T-cell (primary cell): ENCODE measurements at regions not wholly inside any gene's neighbourhood (a gene's known extent, or its start where the extent isn't known, plus 50 kb on each side); places are given as distances from the start of the nearest gene placed in this dataset.

Experiments used
- ATAC-seq, 4 experiments: fragments of 200-7000 bp in 3 of 4; fragments of 150-1000 bp in 1 of 4; cut with Tn5 transposase; replicated peaks in 1 of 4; 1 replicate in 3 of 4; 2 replicates in 1 of 4; pipeline ENCODE4 v1.10.0; 2021; ENCODE audit warnings: moderate library complexity in 3 of 4, mild to moderate bottlenecking in 2 of 4, moderate number of reproducible peaks in 1 of 4
- CTCF ChIA-PET, 2 donors: fragments of 300-600 bp; sonication (Branson Sonifier 250); formaldehyde crosslinking; loops; one replicate each; lab custom pipeline; 2022; ENCODE audit warnings: antibody characterized with exemption in 2 of 2; lab: Charles Lee
- POLR2A ChIA-PET, 2 donors: fragments of 300-600 bp; sonication (Branson Sonifier 250); formaldehyde crosslinking; loops; one replicate each; lab custom pipeline; 2022; ENCODE audit warnings: antibody characterized with exemption in 2 of 2; lab: Charles Lee
- DNase-seq, 35 experiments: peaks; one replicate each; pipeline versions ENCODE4 v3.0.0 to v3.0.0-alpha.2; 2013 to 2023
- H3K27ac ChIP-seq: one replicate; pipeline ENCODE4 v1.5.1; 2013; ENCODE audit warnings: low read length
- H3K27me3 ChIP-seq, 2 experiments: replicated peaks in 1 of 2; 1 replicate in 1 of 2; 2 replicates in 1 of 2; pipeline versions ENCODE4 v1.6.1 to v1.7.0; 2013; ENCODE audit warnings: low read length in 1 of 2, mixed read lengths in 1 of 2; ENCODE audit not compliant: control insufficient read depth in 2 of 2, insufficient read depth in 2 of 2; ENCODE audit errors: extremely low read depth in 1 of 2
- H3K36me3 ChIP-seq, 2 donors: 1 replicate in 1 of 2; 2 replicates in 1 of 2; pipeline versions ENCODE4 v1.6.1 to v1.7.0; 2013; ENCODE audit warnings: low read length in 1 of 2; ENCODE audit not compliant: control insufficient read depth in 2 of 2, insufficient read depth in 1 of 2; ENCODE audit errors: extremely low read depth in 1 of 2
- H3K4me1 ChIP-seq, 2 experiments: 1 replicate in 1 of 2; 2 replicates in 1 of 2; pipeline versions ENCODE4 v1.6.1 to v1.7.0; 2013; ENCODE audit warnings: low read length in 2 of 2, mixed read lengths in 1 of 2; ENCODE audit not compliant: insufficient read depth in 2 of 2, control insufficient read depth in 1 of 2; ENCODE audit errors: extremely low read depth in 1 of 2
- H3K4me3 ChIP-seq, 2 donors: 1 replicate in 1 of 2; 2 replicates in 1 of 2; pipeline versions ENCODE4 v1.5.1 to v1.7.0; 2013; ENCODE audit warnings: mild to moderate bottlenecking in 2 of 2, low read length in 1 of 2, moderate library complexity in 1 of 2; ENCODE audit not compliant: control insufficient read depth in 1 of 2; ENCODE audit errors: extremely low read depth in 1 of 2
- H3K9me3 ChIP-seq: 2 replicates; pipeline ENCODE4 v1.7.0; 2013
- H3K27ac Mint-ChIP-seq, 2 donors: one replicate each; pipeline ENCODE4 v1.8.0; 2020 to 2021; ENCODE audit warnings: mild to moderate bottlenecking in 2 of 2, mixed read lengths in 2 of 2
- H3K27me3 Mint-ChIP-seq, 2 donors: one replicate each; pipeline ENCODE4 v1.8.0; 2021 to 2022; ENCODE audit warnings: mixed read lengths in 2 of 2
- H3K36me3 Mint-ChIP-seq: one replicate; pipeline ENCODE4 v1.8.0; 2021; ENCODE audit warnings: mixed read lengths
- H3K4me1 Mint-ChIP-seq, 3 donors: one replicate each; pipeline ENCODE4 v1.8.0; 2020 to 2022; ENCODE audit warnings: mixed read lengths in 3 of 3, mild to moderate bottlenecking in 1 of 3
- H3K4me3 Mint-ChIP-seq, 3 donors: one replicate each; pipeline ENCODE4 v1.8.0; 2020 to 2022; ENCODE audit warnings: mild to moderate bottlenecking in 3 of 3, mixed read lengths in 3 of 3, moderate library complexity in 3 of 3
- H3K9me3 Mint-ChIP-seq, 3 donors: one replicate each; pipeline ENCODE4 v1.8.0; 2020 to 2022; ENCODE audit warnings: mixed read lengths in 3 of 3
- WGBS: methylation state at CpG from one replicate; pipeline ENCODE4 v1.1.5; 2013; ENCODE audit warnings: missing lambda C conversion rate; ENCODE audit not compliant: insufficient coverage; 5-methylcytosine and 5-hydroxymethylcytosine counted together

DNA sequence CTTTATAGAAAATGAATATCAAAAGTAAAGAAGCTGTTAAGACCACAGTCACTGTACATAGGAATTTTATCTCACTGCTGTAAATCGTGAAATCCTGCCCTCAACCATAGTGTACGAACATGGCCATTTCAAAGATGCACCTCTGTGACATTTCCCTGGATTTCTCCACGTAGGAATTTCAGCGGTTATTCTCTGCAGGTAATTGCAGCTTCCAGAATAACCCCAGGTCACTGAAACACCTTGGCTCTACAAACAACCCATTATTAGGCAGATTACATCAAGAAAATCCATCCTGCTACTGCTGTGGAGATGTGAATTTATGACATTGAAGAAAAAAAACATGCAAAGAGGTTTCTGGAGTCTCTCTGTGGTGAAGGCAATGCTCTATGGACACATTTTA, 196.2 kb upstream of the USP25 start:
- ATAC-seq (no peak), DNase-seq (no peak)
- Mint-ChIP-seq H3K27me3 (peaks cover 0 to 1% of the 10 kb centered on the region in 2 donors), H3K4me1 (peaks cover 7 to 13% (median 11%) of the 10 kb centered on the region in 3 donors), H3K27ac (no peak overlapping the region), H3K36me3 (no peaks in the 10 kb centered on the region), H3K4me3 (no peak overlapping the region), H3K9me3 (no peaks in the 10 kb centered on the region)
- H3K36me3 ChIP-seq: no peaks in the 10 kb centered on the region
- WGBS: 93% methylated on average over 4 of the region's 4 CpGs
- H3K4me1 ChIP-seq: peaks cover 0 to 4% of the 10 kb centered on the region in 2 experiments
- no peaks in the 10 kb centered on the region for H3K27me3 ChIP-seq
- CTCF ChIA-PET: interaction anchor here (0.6 to 0.8 kb wide), 6 partner anchors 9 to 121 kb away, joined by 3 to 4 read pairs (median 3); no protein-coding TSS in a partner anchor
- no peak overlapping the region for H3K27ac ChIP-seq
- no peak overlapping the region for H3K4me3 ChIP-seq
- POLR2A ChIA-PET: interaction anchor here in 1 of 2 donors (1.5 kb wide), 1 partner anchor 11 kb away, joined by 5 read pairs; no protein-coding TSS in a partner anchor
- H3K9me3 ChIP-seq: no peaks in the 10 kb centered on the region

DNA sequence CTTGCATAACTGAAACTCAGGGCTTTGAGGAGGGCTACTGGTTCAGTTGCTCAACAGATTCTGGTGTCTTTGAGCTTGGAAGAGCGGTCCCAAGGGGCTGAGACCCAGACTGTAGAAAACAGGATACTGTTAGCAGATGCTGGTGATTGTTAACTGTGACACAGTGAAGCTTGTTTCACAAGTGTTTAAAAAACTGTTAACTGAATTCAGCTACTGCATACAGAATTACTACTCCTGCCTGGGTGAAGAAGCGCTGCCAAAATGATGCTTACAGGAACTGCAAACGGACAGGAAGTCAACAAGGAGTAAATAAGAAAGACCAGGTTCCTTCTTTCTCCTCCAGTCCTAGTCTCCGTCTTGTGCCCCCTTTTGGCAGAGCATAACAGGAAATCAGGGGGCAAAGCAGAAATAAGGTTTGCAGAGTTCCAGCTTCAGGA, 195.3 kb upstream of the USP25 start:
- Histone ChIP-seq H3K4me3 (no peak overlapping the region), H3K27ac (no peak overlapping the region), H3K27me3 (no peaks in the 10 kb centered on the region), H3K9me3 (no peaks in the 10 kb centered on the region), H3K36me3 (no peaks in the 10 kb centered on the region), H3K4me1 (peaks cover 0 to 4% of the 10 kb centered on the region in 2 experiments)
- WGBS: 20% methylated on average over 1 of the region's 4 CpGs
- Mint-ChIP-seq H3K4me3 (no peak overlapping the region), H3K27me3 (peaks cover 0 to 4% of the 10 kb centered on the region in 2 donors), H3K27ac (peak overlapping the region in 1 of 2 donors; percentile 17), H3K36me3 (no peaks in the 10 kb centered on the region), H3K9me3 (no peaks in the 10 kb centered on the region), H3K4me1 (peaks cover 7 to 13% (median 11%) of the 10 kb centered on the region in 3 donors)
- peak in 1 of 35 experiments; percentile 8 for DNase-seq
- ChIA-PET POLR2A (no interaction called here), CTCF (interaction anchor here in 1 of 2 donors (0.6 to 0.7 kb wide), 2 partner anchors 101 to 1919 kb away, joined by 3 to 5 read pairs; no protein-coding TSS in a partner anchor)
- peak in 2 of 4 experiments; percentile 29 to 35 for ATAC-seq

GRCh38 chr21:15539376-15539775, 190.4 kb upstream of the USP25 start:
- CTCF ChIA-PET: interaction anchor here in 1 of 2 donors (0.7 kb wide), 1 partner anchor 8 kb away, joined by 4 read pairs; no protein-coding TSS in a partner anchor

DNA sequence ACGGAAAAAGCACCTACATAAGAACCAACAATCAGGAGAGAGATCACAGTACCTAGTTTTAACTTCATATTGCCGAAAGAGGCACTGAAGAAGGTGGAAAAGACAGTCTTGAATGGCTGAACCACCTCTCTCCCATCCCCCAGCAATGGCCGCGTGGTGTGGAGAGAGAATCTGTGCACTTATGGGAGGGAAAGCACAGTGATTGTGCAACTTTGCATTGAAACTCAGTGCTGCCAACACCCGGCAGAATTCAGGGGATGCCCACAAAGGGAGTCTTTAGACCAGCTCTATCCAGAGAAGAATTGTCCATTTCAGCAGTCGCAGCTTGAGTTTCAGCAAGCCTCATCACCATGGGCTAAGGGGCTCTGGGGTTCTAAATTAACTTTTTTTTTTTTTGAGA, 186.3 kb upstream of the USP25 start:
- Mint-ChIP-seq H3K4me3 (no peak overlapping the region), H3K36me3 (no peaks in the 10 kb centered on the region), H3K9me3 (peaks cover 0 to 3% (median 0%) of the 10 kb centered on the region in 3 donors), H3K27me3 (peaks cover 6 to 8% of the 10 kb centered on the region in 2 donors), H3K27ac (no peak overlapping the region), H3K4me1 (no peaks in the 10 kb centered on the region)
- Histone ChIP-seq H3K36me3 (no peaks in the 10 kb centered on the region), H3K27ac (no peak overlapping the region), H3K4me3 (no peak overlapping the region), H3K4me1 (no peaks in the 10 kb centered on the region), H3K9me3 (no peaks in the 10 kb centered on the region), H3K27me3 (peaks cover 0 to 8% of the 10 kb centered on the region in 2 experiments)
- ChIA-PET CTCF (interaction anchor here in 1 of 2 donors (1.1 kb wide), 1 partner anchor 10 kb away, joined by 3 read pairs; no protein-coding TSS in a partner anchor), POLR2A (no interaction called here)
- DNase-seq (no peak), ATAC-seq (no peak)
- WGBS: 60% methylated on average over 1 of the region's 6 CpGs

More at GRCh38 chr21:15539376-15539775, 190.4 kb upstream of the USP25 start:
- Mint-ChIP-seq H3K4me1 (peaks cover 4 to 8% (median 6%) of the 10 kb centered on the region in 3 donors), H3K27ac (no peak overlapping the region), H3K27me3 (peaks cover 6 to 8% of the 10 kb centered on the region in 2 donors), H3K4me3 (no peak overlapping the region), H3K9me3 (peaks cover 0 to 3% (median 0%) of the 10 kb centered on the region in 3 donors), H3K36me3 (no peaks in the 10 kb centered on the region)
- H3K9me3 ChIP-seq: no peaks in the 10 kb centered on the region
- DNase-seq: no peak
- no peaks in the 10 kb centered on the region for H3K36me3 ChIP-seq
- no peak overlapping the region for H3K4me3 ChIP-seq
- peaks cover 0 to 5% of the 10 kb centered on the region in 2 experiments for H3K27me3 ChIP-seq
- no CpG with 5 or more reads among the region's 2 CpGs for WGBS
- no peak for ATAC-seq
- H3K4me1 ChIP-seq: peaks cover 0 to 4% of the 10 kb centered on the region in 2 experiments
- POLR2A ChIA-PET: no interaction called here
- H3K27ac ChIP-seq: no peak overlapping the region

DNA sequence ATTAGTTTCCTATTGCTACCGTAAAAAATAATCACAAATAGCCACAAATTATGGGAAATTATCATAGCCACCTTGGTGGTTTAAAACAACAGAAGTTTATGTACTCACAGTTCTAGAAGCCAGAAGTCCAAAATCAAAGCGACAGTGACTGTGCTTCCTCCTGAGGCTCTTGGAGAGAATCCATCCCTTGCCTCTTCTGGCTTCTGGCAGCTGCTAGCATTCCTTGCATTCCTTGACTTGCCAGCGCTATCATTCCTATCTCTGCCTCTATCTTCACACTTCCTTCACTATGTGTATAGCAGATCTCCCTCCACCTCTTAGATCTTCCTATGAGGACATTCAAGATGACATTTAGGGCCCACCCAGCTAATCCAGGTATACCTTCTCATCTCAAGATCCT, 180.1 kb upstream of the USP25 start:
- Histone ChIP-seq H3K9me3 (no peaks in the 10 kb centered on the region), H3K27ac (no peak overlapping the region), H3K36me3 (no peaks in the 10 kb centered on the region), H3K4me3 (no peak overlapping the region), H3K4me1 (peaks cover 6 to 12% of the 10 kb centered on the region in 2 experiments), H3K27me3 (peaks cover 0 to 4% of the 10 kb centered on the region in 2 experiments)
- ATAC-seq (no peak), DNase-seq (no peak)
- no peak overlapping the region for H3K4me3 Mint-ChIP-seq
- 97% methylated on average over 3 of the region's 3 CpGs for WGBS
- no peaks in the 10 kb centered on the region for H3K9me3 Mint-ChIP-seq
- H3K27ac Mint-ChIP-seq: no peak overlapping the region
- POLR2A ChIA-PET: no interaction called here
- CTCF ChIA-PET: no interaction called here
- peaks cover 14 to 19% (median 15%) of the 10 kb centered on the region in 3 donors for H3K4me1 Mint-ChIP-seq
- no peaks in the 10 kb centered on the region for H3K36me3 Mint-ChIP-seq
- H3K27me3 Mint-ChIP-seq: no peaks in the 10 kb centered on the region

- Mint-ChIP-seq H3K4me3 (no peak overlapping the region), H3K27ac (no peak overlapping the region), H3K4me1 (peaks cover 14 to 19% (median 15%) of the 10 kb centered on the region in 3 donors), H3K27me3 (no peaks in the 10 kb centered on the region), H3K9me3 (no peaks in the 10 kb centered on the region), H3K36me3 (no peaks in the 10 kb centered on the region)
- Histone ChIP-seq H3K4me3 (no peak overlapping the region), H3K4me1 (peaks cover 6 to 12% of the 10 kb centered on the region in 2 experiments), H3K27me3 (peaks cover 0 to 2% of the 10 kb centered on the region in 2 experiments), H3K36me3 (no peaks in the 10 kb centered on the region), H3K9me3 (no peaks in the 10 kb centered on the region), H3K27ac (no peak overlapping the region)
- ChIA-PET POLR2A (no interaction called here), CTCF (interaction anchor here (0.5 to 2.1 kb wide), 32 partner anchors 9 to 1308 kb away, joined by 3 to 10 read pairs (median 3); partner anchors contain the start of gene NRIP1 (in 1 of the 2))
- ATAC-seq (peak; percentile 40 to 67 (median 44)), DNase-seq (peak in 1 of 35 experiments; percentile 31)
- WGBS: 40% methylated on average over 1 of the region's 3 CpGs
Observed at GRCh38 chr21:15552914-15553494, 176.8 kb upstream of the USP25 start.
